ENCODE measurements at regions not wholly inside any gene's neighbourhood (a gene's known extent, or its start where the extent isn't known, plus 50 kb on each side); places are given as distances from the start of the nearest gene placed in this dataset.

DNA sequence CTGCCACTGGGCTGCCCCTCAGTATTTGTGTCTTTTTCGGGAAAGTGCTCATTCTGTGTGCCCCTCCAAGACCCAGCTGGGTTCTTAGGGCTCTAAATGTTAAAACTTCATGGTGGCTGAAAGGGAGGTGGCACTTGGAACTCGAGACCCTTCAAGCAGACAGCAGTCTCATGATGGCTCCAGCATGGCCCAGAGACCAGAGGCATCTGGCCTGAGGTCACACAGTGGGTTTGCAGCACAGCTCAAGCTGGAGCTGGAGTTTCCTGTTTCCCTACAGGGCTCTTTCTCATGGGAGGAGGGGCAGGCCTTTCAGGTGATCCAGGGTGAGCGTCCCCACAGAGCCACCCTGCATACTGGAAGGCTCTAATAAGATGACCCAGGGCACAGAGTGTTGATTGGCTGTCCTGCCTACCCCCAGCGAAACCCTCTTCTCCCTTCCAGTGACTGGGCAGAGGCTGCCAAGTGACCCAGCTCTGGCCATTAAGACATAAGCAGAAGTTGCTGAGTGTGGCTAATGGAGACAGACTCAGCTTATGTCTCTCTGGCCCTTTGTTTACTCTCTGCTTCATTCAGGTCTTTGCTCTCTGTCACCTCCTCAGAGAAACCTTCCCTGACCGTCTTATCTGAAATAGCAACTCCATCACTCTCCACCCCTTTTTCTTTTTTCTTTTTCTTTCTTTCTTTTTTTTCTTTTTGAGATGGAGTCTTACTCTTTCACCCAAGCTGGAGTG is 166.6 kb upstream of the SMAD3 start (continued):
- TF ChIP-seq, protein P1, sequence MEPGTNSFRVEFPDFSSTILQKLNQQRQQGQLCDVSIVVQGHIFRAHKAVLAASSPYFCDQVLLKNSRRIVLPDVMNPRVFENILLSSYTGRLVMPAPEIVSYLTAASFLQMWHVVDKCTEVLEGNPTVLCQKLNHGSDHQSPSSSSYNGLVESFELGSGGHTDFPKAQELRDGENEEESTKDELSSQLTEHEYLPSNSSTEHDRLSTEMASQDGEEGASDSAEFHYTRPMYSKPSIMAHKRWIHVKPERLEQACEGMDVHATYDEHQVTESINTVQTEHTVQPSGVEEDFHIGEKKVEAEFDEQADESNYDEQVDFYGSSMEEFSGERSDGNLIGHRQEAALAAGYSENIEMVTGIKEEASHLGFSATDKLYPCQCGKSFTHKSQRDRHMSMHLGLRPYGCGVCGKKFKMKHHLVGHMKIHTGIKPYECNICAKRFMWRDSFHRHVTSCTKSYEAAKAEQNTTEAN (CRISPR knock-in tag; IDR thresholded peaks at IDR 0.05), result no peak
- TF ChIP-seq ATF1 (CRISPR knock-in tag; IDR thresholded peaks at IDR 0.05) (no peak), GABPB1 (CRISPR knock-in tag; IDR thresholded peaks at IDR 0.05) (no peak), TP53 (CRISPR knock-in tag; IDR thresholded peaks at IDR 0.05) (no peak), IRF2 (CRISPR knock-in tag; IDR thresholded peaks at IDR 0.05; ENCODE audit: borderline replicate concordance, low read depth) (no peak), EMX1 (CRISPR knock-in tag; IDR thresholded peaks at IDR 0.05) (no peak), NFATC4 (CRISPR knock-in tag; IDR thresholded peaks at IDR 0.05) (no peak), TEAD1 (CRISPR knock-in tag; IDR thresholded peaks at IDR 0.05) (no peak), FOXP1 (CRISPR knock-in tag; IDR thresholded peaks at IDR 0.05; ENCODE audit: borderline replicate concordance) (no peak), NFYB (CRISPR knock-in tag; conservative IDR thresholded peaks at IDR 0.05; ENCODE audit: low read depth) (no peak), FOXJ3 (CRISPR knock-in tag; IDR thresholded peaks at IDR 0.05; ENCODE audit: borderline replicate concordance) (no peak)
- TF ChIP-seq, protein P2, sequence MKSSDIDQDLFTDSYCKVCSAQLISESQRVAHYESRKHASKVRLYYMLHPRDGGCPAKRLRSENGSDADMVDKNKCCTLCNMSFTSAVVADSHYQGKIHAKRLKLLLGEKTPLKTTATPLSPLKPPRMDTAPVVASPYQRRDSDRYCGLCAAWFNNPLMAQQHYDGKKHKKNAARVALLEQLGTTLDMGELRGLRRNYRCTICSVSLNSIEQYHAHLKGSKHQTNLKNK (CRISPR knock-in tag; IDR thresholded peaks at IDR 0.05), result no peak
- TF ChIP-seq, protein P3, sequence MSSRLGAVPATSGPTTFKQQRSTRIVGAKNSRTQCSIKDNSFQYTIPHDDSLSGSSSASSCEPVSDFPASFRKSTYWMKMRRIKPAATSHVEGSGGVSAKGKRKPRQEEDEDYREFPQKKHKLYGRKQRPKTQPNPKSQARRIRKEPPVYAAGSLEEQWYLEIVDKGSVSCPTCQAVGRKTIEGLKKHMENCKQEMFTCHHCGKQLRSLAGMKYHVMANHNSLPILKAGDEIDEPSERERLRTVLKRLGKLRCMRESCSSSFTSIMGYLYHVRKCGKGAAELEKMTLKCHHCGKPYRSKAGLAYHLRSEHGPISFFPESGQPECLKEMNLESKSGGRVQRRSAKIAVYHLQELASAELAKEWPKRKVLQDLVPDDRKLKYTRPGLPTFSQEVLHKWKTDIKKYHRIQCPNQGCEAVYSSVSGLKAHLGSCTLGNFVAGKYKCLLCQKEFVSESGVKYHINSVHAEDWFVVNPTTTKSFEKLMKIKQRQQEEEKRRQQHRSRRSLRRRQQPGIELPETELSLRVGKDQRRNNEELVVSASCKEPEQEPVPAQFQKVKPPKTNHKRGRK (CRISPR knock-in tag; IDR thresholded peaks at IDR 0.05; ENCODE audit: borderline replicate concordance), result no peak

DNA sequence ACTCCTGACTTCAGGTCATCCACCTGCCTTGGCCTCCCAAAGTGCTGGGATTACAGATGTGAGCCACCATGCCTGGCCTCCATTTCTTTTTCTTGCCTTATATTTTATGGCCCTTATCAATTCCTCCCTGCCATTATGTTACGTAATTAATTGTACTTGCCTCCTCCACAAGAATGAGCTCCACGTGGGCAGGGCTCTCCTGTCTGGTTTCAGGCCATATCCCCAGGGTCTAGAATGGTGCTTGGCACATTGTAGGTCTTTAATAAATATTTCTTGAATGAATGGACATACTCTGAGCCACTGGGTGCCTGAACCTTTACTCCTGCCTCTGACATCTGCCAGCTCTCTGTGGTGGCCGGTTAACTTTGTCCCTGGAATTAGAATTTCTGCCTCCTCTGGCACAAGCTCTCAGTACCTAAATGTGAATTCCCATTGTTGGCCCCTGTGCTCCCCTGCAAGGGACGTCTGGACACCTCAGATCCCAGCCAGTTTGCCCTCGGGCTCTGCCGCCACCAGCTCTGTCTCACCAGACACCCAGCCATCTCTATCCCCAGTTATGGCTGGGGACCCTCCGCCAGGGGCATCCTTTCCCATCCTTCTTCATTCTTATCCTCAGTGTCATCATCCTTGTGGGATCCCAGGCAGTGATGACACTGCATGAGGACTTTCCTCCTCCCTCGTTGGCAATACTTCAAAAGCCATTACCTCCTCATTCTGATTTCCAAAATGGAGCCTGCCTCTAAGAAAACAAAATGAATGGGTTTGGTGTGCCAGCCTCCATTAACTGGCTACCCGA is 165.6 kb upstream of the SMAD3 start:
- POLR2A ChIA-PET, result interaction anchor here (0.6 kb wide), 1 partner anchor 22 kb away, joined by 3 read pairs; no protein-coding TSS in a partner anchor
- DNase-seq (ENCODE audit: low spot score) (no peak), ATAC-seq (no peak)
- Mint-ChIP-seq H3K27me3 (ENCODE audit: low read depth) (peaks cover 2% of the 10 kb centered on the region; the same call in 1 of the 2 replicates), H3K9me3 (peaks cover 5% of the 10 kb centered on the region), H3K36me3 (no peaks in the 10 kb centered on the region), H3K4me1 (peaks cover 20% of the 10 kb centered on the region), H3K27ac (no peak overlapping the region), H3K4me3 (no peak overlapping the region)
- CTCF ChIA-PET, result interaction anchor here (0.9 to 1.7 kb wide), 7 partner anchors 8 to 197 kb away, joined by 3 to 6 read pairs (median 4); no protein-coding TSS in a partner anchor
- TF ChIP-seq, protein P4, sequence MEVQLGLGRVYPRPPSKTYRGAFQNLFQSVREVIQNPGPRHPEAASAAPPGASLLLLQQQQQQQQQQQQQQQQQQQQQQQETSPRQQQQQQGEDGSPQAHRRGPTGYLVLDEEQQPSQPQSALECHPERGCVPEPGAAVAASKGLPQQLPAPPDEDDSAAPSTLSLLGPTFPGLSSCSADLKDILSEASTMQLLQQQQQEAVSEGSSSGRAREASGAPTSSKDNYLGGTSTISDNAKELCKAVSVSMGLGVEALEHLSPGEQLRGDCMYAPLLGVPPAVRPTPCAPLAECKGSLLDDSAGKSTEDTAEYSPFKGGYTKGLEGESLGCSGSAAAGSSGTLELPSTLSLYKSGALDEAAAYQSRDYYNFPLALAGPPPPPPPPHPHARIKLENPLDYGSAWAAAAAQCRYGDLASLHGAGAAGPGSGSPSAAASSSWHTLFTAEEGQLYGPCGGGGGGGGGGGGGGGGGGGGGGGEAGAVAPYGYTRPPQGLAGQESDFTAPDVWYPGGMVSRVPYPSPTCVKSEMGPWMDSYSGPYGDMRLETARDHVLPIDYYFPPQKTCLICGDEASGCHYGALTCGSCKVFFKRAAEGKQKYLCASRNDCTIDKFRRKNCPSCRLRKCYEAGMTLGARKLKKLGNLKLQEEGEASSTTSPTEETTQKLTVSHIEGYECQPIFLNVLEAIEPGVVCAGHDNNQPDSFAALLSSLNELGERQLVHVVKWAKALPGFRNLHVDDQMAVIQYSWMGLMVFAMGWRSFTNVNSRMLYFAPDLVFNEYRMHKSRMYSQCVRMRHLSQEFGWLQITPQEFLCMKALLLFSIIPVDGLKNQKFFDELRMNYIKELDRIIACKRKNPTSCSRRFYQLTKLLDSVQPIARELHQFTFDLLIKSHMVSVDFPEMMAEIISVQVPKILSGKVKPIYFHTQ (CRISPR knock-in tag; IDR thresholded peaks at IDR 0.05), result no peak
- TF ChIP-seq, protein P3 (CRISPR knock-in tag; IDR thresholded peaks at IDR 0.05; ENCODE audit: borderline replicate concordance), result no peak
- TF ChIP-seq SOX15 (CRISPR knock-in tag; IDR thresholded peaks at IDR 0.05) (no peak), EMX1 (CRISPR knock-in tag; IDR thresholded peaks at IDR 0.05) (no peak), NFATC4 (CRISPR knock-in tag; IDR thresholded peaks at IDR 0.05) (no peak), MXD4 (CRISPR knock-in tag; IDR thresholded peaks at IDR 0.05; ENCODE audit: borderline replicate concordance) (no peak), ETV6 (CRISPR knock-in tag; IDR thresholded peaks at IDR 0.05) (no peak), TEAD4 (CRISPR knock-in tag; IDR thresholded peaks at IDR 0.05) (no peak), ZNF396 (CRISPR knock-in tag; IDR thresholded peaks at IDR 0.05; ENCODE audit: borderline replicate concordance) (no peak), PRRX2 (CRISPR knock-in tag; IDR thresholded peaks at IDR 0.05) (no peak), ZNF232 (CRISPR knock-in tag; IDR thresholded peaks at IDR 0.05) (no peak), CREB1 (CRISPR knock-in tag; IDR thresholded peaks at IDR 0.05) (no peak), KAT7 (CRISPR knock-in tag; IDR thresholded peaks at IDR 0.05; ENCODE audit: borderline replicate concordance) (no peak)
- TF ChIP-seq, protein P5, sequence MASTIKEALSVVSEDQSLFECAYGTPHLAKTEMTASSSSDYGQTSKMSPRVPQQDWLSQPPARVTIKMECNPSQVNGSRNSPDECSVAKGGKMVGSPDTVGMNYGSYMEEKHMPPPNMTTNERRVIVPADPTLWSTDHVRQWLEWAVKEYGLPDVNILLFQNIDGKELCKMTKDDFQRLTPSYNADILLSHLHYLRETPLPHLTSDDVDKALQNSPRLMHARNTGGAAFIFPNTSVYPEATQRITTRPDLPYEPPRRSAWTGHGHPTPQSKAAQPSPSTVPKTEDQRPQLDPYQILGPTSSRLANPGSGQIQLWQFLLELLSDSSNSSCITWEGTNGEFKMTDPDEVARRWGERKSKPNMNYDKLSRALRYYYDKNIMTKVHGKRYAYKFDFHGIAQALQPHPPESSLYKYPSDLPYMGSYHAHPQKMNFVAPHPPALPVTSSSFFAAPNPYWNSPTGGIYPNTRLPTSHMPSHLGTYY (CRISPR knock-in tag; IDR thresholded peaks at IDR 0.05), result no peak
- TF ChIP-seq, protein P6, sequence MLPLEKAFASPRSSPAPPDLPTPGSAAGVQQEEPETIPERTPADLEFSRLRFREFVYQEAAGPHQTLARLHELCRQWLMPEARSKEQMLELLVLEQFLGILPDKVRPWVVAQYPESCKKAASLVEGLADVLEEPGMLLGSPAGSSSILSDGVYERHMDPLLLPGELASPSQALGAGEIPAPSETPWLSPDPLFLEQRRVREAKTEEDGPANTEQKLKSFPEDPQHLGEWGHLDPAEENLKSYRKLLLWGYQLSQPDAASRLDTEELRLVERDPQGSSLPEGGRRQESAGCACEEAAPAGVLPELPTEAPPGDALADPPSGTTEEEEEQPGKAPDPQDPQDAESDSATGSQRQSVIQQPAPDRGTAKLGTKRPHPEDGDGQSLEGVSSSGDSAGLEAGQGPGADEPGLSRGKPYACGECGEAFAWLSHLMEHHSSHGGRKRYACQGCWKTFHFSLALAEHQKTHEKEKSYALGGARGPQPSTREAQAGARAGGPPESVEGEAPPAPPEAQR (CRISPR knock-in tag; IDR thresholded peaks at IDR 0.05), result no peak
